ENCODE measurements at regions not wholly inside any gene's neighbourhood (a gene's known extent, or its start where the extent isn't known, plus 50 kb on each side); places are given as distances from the start of the nearest gene placed in this dataset.

DNA sequence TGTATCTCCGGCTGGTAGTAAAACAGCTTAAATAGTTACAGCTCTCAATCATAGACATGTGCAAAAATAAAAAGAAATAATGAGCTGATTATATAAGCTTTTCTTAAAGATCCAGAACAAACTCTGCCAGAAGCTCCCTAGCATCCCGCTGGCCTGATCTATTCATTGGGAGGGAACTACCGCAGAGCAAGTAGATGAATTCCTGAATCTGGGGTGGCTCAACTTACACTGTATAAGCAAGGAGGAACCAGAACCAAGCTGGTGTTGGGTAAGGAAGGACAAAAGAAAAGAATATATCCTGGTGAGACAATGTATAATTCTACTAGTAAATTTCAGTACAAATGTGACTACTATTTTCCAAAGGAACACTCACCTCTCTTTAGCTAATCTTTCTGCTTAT is 1122.2 kb downstream of the OLFM4 start:
- no peak for DNase-seq (ENCODE audit: low read depth in 4 of 4, low spot score in 3 of 4)

DNA sequence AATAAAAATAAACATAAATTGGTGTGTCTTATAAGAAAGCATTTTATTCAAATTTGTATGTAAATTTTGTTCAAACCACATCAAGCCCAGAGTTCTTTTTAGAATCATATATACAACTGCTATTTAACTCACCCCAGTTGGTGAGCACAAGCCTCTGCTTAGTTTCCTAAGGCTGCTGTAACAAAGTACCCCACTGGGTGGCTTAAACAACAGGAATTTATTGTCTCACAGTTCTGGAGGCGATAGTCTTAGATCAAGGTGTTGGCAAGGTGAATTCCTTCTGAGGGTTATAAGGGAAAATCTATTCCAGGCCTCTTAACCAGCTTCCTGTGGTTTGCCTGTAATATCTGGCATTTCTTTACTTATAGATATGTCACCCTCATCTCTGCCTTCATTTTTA is 1133.5 kb downstream of the OLFM4 start:
- no peak for DNase-seq (ENCODE audit: low read depth in 4 of 4, low spot score in 3 of 4)

- no peak for DNase-seq (ENCODE audit: low read depth in 4 of 4, low spot score in 3 of 4)
Observed at GRCh38 chr13:54165581-54166215, 1137.1 kb downstream of the OLFM4 start.

DNA sequence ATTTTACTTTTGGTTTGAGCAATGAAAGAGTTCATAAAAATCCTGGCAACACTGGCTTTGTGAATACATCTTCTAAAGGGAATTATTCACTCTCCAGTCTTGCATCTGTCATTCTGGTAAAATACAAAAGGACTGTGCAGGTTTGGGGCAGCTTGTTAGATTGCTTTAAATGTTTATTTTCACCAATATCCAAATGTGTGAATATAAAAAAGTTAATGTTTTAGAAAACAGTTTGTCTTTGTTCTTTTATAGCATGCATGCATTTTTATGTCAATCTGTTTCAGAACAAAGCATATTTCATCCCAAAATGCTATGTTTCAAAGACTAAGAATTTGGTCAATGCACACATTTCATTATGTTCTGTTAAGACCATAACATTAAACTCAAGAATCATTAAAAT is 1145.4 kb downstream of the OLFM4 start:
- no peak for DNase-seq (ENCODE audit: low read depth in 4 of 4, low spot score in 3 of 4)

DNA sequence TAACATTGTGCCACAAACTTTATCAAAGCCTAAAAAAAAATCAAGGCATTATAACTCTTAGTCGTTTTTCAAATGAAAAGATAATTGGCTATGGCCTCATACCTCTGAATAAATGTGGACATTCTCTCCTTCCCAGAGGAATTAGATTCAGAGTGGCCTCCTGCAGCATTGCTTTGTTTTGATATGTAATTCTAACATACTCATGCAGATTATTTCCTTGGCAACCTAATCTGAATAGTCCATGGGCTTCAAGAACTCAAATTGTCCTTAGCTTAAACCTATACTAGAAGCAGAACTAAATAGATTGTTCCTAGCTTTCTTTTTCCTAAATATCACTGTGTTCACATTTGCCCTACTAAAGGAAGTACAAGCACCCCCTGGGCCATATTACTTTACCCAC is 1146.9 kb downstream of the OLFM4 start:
- DNase-seq (ENCODE audit: low read depth in 4 of 4, low spot score in 3 of 4) = no peak

DNA sequence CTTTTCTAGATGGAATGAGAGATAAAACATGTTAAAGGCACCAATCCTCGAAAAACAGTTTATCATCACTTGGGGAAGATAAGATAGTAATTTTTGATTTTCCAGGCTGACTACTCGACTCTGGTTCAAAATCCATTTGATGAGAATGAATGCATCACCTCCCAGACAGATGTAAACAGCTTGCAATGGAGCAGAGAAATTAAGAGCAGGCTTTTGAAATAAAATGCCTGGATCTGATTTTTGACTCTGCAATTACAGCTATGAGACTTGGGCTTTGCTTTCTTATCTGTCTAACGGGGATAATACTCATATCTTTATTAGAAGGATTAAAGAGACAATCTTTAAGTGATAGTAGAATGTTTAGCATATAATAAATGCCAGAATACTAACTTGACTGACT is 1148.9 kb downstream of the OLFM4 start:
- no peak for DNase-seq (ENCODE audit: low read depth in 4 of 4, low spot score in 3 of 4)

- no peak for DNase-seq (ENCODE audit: low read depth in 4 of 4, low spot score in 3 of 4)
Observed at GRCh38 chr13:54183166-54183565, 1154.6 kb downstream of the OLFM4 start.

- no peak for DNase-seq (ENCODE audit: low read depth in 4 of 4, low spot score in 3 of 4)
Observed at GRCh38 chr13:54183728-54184127, 1155.1 kb downstream of the OLFM4 start.

- DNase-seq (ENCODE audit: low read depth in 4 of 4, low spot score in 3 of 4) = no peak
Observed at GRCh38 chr13:54184576-54184975, 1156.0 kb downstream of the OLFM4 start.

- no peak for DNase-seq (ENCODE audit: low read depth in 4 of 4, low spot score in 3 of 4)
Observed at GRCh38 chr13:54185101-54185500, 1156.5 kb downstream of the OLFM4 start.

DNA sequence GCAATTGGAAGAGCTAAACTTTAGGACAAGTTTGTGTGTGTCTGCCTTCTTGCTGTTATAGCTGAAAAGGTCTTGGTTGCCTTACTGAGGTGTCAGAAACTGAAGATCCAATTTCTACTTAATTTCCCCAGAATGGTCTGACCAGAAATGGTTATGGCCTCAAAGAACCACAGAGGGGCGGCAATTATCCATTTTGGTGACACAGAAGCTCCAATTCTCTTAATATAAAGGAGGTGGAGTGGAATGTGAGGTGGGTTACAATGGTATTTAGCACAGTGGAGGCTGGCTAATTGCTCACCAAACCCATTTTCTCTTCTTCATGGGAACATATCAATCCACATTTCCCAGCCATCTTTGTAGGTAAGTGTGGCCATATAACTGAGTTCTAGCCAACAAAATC is 1157.2 kb downstream of the OLFM4 start:
- DNase-seq (ENCODE audit: low read depth in 4 of 4, low spot score in 3 of 4) = no peak

- DNase-seq (ENCODE audit: low read depth in 4 of 4, low spot score in 3 of 4) = no peak
Observed at GRCh38 chr13:54187461-54187860, 1158.8 kb downstream of the OLFM4 start.

- DNase-seq (ENCODE audit: low read depth in 4 of 4, low spot score in 3 of 4) = no peak
Observed at GRCh38 chr13:54194233-54195024, 1165.8 kb downstream of the OLFM4 start.

- no peak for DNase-seq (ENCODE audit: low read depth in 4 of 4, low spot score in 3 of 4)
Observed at GRCh38 chr13:54196684-54197083, 1168.1 kb downstream of the OLFM4 start.

DNA sequence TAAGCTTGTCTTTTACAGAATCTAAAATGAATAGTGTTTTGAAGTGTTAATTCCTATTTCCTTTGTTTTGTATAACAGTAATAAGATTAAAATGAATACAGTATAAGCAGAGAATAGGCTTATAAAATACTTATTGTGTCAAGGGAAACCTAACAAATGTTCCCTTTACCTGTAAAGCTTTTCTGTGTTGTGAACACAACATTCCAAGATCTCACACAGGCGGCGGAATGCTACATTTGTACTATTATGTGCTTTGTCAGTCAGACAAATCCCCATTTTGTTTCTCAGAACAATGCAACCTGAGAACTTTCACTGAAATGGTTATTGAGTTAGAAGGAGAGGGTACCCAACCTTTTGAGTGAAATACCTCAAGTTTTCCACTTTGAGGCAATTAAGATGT is 1170.3 kb downstream of the OLFM4 start:
- no peak for DNase-seq (ENCODE audit: low read depth in 4 of 4, low spot score in 3 of 4)

GRCh38 chr13:54206626-54207025 is 1178.0 kb downstream of the OLFM4 start:
- no peak for DNase-seq (ENCODE audit: low read depth in 4 of 4, low spot score in 3 of 4)

DNA sequence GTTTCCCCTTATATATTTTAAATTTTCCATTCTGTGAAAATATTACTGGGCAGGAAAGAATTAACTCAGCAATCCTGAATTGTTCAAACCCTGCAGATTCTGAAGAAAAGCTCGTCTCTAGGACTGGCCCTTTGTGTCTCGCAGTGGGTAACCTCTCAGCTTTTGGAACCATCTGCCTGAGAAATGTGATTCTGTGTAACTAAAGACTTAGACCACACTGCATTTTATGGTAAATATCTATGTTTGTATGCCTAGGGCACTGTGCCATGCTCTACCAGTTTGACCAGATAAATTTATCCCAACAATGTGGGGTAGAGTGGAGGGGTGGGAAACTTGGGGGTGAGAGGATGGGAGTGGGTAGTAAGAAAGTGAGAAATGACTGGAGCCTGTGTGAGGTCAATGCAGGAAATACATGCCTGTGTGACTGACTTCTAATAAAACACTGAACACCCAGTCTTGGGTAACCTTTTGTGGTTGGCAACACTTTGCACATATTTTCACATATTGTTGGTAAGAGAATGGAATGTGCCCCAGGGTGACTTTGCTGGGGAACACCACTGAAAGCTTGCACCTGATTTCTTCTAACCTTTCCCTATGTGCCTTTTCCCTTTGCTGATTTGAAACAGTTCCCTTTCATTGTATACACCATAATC is 1181.9 kb downstream of the OLFM4 start:
- peak in 1 of 4 donors; percentile 16 for DNase-seq (ENCODE audit: low read depth in 4 of 4, low spot score in 3 of 4)

DNA sequence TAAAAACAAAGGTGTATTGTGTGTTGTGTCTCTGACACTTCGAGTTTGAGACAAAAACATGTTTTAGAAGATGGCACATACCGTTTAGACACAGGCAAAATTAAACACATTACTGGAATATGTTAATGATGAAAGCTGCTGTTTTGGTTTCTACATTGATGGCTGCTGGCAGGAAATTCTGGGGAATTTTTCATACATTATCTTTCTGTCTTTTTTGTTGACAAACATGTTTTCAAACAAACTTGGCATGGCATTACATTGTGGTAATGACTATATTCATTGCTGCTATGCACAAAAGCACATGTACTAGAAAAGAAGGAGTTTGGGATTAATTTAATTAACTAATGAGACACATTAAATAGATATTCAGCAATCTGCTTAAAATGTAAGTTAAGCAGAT is 1187.6 kb downstream of the OLFM4 start:
- DNase-seq (ENCODE audit: low read depth in 4 of 4, low spot score in 3 of 4) = no peak

DNA sequence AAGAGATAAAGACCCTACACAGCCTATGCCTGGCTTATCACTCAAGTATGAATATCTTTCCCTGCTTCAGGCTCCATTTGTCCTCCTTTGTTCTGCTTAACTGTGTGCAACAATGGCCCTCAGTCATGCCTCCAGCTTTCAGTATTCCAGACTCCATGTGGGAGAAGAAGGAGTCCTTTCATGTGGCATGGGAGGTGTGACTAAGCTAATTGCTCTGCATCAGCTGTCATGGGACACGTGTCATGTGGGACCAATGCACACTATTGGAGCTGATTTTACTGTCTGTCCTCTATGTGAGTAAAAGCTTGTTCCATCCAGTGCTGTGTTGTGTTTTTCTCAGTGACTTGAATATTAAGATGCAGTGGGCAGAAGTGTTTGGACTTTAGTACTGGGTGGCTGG is 1198.3 kb downstream of the OLFM4 start:
- no peak for DNase-seq (ENCODE audit: low read depth in 4 of 4, low spot score in 3 of 4)

DNA sequence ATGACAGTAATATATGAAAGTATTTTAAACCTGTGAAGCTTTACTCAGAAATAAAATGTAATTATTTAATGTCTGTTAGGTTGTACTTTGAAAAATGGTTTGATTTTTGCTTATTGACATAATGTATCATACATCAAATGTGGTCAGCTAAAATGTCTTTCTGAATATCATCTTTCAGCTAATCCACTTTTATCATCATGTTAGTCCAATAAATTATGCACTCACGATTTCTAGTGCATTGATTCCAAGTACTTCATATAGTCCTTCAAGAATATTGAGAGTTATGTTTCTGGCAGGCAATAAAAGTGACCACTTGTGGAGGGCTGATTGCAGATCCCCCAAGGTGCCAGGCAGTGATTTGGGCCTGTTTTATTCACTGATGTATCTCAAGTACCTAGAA is 1204.1 kb downstream of the OLFM4 start:
- no peak for DNase-seq (ENCODE audit: low read depth in 4 of 4, low spot score in 3 of 4)

- no peak for DNase-seq (ENCODE audit: low read depth in 4 of 4, low spot score in 3 of 4)
Observed at GRCh38 chr13:54234607-54235006, 1206.0 kb downstream of the OLFM4 start.

DNA sequence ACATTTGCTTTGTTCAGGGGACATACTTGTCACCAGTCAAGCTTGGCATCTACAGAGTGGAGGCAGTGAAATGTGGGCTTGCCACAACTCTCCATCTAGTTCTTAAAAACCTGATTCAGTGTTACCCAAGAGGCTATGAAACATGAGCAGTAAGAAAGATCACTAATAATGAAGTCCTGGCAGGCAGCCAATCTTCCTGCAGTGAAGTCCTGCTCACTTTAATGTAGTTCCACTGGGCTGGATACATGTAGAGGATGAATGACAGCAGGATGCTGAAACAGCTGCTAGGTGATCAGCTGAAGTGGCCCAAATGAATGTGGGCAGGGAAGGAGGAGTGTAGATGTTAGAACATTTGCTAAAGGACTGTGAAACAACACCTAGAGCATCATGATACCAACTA is 1213.1 kb downstream of the OLFM4 start:
- peak in 3 of 4 donors; percentile 1 to 8 (median 4) for DNase-seq (ENCODE audit: low read depth in 4 of 4, low spot score in 3 of 4)
